Epithelial cell of proximal tubule (primary cell): ENCODE measurements at regions not wholly inside any gene's neighbourhood (a gene's known extent, or its start where the extent isn't known, plus 50 kb on each side); places are given as distances from the start of the nearest gene placed in this dataset.

Experiments used
- DNase-seq: peaks from one replicate; pipeline ENCODE4 v3.0.0-alpha.2; 2011; ENCODE audit warnings: low read depth
- H3K4me3 ChIP-seq: 2 replicates; pipeline ENCODE4 v1.5.1; 2011; ENCODE audit warnings: low read depth, mild to moderate bottlenecking, low read length
- CTCF ChIP-seq: conservative IDR thresholded peaks from 2 replicates; pipeline ENCODE4 v1.5.1; 2012; ENCODE audit warnings: low read depth, mild to moderate bottlenecking, low read length

- no peak for DNase-seq
- no peak overlapping the region for H3K4me3 ChIP-seq
- no peak for TF ChIP-seq CTCF
Measured at GRCh38 chr11:101743828-101744227, 160.0 kb upstream of the TRPC6 start.

DNA sequence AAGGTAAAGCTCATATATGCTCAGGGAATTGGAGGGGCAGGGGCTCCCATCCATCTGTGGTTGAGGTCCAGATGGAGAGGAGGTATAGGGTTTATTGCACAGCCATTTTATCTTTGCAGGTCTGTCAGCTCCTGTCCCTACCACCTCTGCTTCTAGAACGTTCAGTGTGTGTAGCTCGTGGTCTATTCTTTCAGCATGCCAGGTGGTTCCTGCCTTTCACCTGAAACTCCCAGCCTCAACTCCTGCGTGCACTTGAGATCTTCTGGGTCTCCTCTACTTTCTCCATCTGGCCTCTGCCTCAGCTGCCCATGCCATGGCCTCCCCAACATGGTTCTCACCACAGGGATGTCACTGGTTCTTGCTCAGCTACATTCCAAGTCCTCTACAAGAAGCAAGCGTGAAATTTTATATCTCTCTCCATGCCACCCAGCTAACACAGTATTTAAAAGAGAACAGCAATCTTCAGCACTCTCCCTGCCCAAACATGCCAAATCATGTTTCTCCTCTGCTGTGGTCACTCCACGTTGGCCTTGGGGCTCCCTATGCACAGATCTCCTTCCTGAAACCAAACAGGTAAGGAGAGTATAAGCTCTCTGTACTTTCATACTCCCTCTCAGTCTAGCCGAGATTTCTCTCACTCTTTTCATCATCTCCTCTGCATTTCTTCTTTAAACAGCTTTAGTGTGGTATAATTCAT is 157.8 kb upstream of the TRPC6 start:
- DNase-seq: no peak
- H3K4me3 ChIP-seq: no peak overlapping the region
- no peak for TF ChIP-seq CTCF

DNA sequence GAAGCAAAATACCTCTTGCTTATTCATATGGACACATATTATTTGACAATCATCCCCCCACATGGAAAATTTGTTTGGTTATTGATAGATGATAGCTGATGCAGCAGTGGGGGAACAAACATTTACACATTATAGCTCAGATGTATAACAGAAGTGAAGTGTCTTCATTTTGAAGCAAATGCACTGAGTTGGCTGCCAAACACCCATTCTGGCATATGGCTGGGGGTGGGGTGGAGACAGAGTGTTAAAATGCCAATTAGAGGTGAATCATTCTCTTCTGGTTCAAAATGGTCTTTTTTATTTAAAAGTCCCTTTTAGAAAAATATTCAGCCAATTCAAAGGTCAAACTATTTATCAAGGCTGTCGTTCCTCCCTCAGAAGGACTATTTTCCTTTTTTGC is 157.3 kb upstream of the TRPC6 start:
- DNase-seq: no peak
- no peak overlapping the region for H3K4me3 ChIP-seq
- no peak for TF ChIP-seq CTCF

- TF ChIP-seq CTCF: no peak
- no peak for DNase-seq
- no peak overlapping the region for H3K4me3 ChIP-seq
Measured at GRCh38 chr11:101738452-101738851, 154.6 kb upstream of the TRPC6 start.

GRCh38 chr11:101729406-101730078 is 145.7 kb upstream of the TRPC6 start:
- H3K4me3 ChIP-seq: no peak overlapping the region
- TF ChIP-seq CTCF: no peak

GRCh38 chr11:101727451-101727850 is 143.6 kb upstream of the TRPC6 start:
- DNase-seq: no peak
- no peak for TF ChIP-seq CTCF
- H3K4me3 ChIP-seq: no peak overlapping the region

More at GRCh38 chr11:101729406-101730078, 145.7 kb upstream of the TRPC6 start:
- DNase-seq: no peak

DNA sequence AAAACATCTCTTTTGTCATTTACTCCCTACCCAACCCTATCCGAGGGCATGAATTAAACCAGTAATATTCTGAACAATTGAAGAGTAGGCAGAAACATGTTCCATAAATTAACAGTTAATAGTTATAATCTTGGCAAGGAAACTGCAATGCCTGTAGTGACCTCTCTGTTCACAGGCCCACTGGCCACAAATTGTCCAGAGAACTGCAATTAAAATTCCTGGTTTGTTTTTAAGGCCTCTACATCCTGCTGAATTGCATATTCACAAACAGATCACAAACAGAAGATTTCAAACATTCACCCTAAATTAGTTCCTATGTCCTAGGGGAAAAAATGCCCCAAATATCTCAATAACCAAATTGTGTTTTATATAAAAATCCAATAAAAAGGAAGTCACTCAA is 143.2 kb upstream of the TRPC6 start:
- H3K4me3 ChIP-seq: no peak overlapping the region
- no peak for DNase-seq
- TF ChIP-seq CTCF: no peak
